Erythroblast (primary cell): ENCODE measurements at regions not wholly inside any gene's neighbourhood (a gene's known extent, or its start where the extent isn't known, plus 50 kb on each side); places are given as distances from the start of the nearest gene placed in this dataset.

Experiments used
- DNase-seq, 2 experiments: peaks; one replicate each; lab custom pipeline; 2025; lab: John Stamatoyannopoulos, UW
- GATA1 ChIP-seq: IDR thresholded peaks from 2 replicates; pipeline ENCODE4 v1.6.1; 2011; ENCODE audit warnings: low read depth, mild to moderate bottlenecking, control low read depth, low read length, moderate library complexity
- POLR2A ChIP-seq: IDR thresholded peaks from 2 replicates; pipeline ENCODE4 v1.6.1; 2011; ENCODE audit warnings: mild to moderate bottlenecking, low read length

DNA sequence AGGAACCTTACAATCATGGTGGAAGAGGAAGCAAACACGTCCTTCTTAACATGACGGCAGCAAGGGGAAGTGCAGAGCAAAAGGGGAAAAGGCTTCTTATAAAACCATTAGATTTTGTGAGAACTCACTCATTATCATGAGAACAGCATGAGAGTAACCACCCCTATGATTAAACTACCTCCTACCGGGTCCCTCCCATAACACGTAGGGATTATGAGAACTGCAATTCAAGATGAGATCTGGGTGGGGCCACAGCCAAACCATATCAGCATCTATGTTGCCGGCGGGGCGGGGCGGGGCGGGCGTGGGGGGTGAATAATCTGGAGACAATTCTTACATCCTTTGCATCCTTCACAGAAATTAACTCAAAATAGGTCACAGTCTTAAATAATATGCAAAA lies 58.8 kb upstream of the GFPT2 start:
- TF ChIP-seq GATA1 = no peak
- TF ChIP-seq POLR2A = no peak

DNA sequence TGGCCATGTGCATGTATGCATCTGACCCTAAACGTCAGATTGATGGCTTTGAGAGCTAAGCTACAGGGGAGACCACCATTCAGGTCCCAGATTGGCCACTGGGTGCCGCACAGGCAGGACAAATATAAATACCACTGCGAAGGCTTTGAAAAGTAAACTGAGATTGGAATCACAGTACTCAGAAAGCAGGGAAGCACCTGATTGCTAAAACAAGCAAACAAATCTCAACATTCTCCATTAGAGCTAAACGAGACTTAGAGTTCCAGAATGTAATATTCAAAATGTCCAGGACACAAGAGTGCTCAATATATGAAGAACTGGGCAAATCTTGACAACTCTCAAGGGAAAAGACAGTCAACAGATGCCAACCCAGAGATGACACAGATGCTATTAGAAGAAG lies 61.0 kb upstream of the GFPT2 start:
- no peak for DNase-seq
- TF ChIP-seq POLR2A (no peak), GATA1 (no peak)

More for the DNA sequence above, 58.8 kb upstream of the GFPT2 start:
- DNase-seq = peak in 1 of 2 experiments; percentile 15

DNA sequence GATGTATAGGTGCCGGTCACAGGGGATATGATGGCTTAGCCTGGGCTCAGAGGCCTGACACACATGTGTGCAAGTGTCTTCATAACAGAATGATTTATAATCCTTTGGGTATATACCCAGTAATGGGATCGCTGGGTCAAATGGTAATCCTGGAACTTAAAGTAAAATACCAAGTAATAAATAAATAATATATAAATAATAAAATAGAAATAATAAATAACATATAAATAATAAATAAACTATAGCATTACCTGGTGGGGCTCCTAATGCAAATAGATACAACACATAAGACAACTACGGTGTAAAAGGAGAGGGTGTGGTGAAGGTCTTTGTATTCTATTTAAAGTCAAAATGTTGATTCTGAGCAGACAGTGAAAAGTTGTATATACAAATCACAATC lies 68.5 kb upstream of the GFPT2 start:
- DNase-seq = no peak
- TF ChIP-seq POLR2A = no peak
- no peak for TF ChIP-seq GATA1

DNA sequence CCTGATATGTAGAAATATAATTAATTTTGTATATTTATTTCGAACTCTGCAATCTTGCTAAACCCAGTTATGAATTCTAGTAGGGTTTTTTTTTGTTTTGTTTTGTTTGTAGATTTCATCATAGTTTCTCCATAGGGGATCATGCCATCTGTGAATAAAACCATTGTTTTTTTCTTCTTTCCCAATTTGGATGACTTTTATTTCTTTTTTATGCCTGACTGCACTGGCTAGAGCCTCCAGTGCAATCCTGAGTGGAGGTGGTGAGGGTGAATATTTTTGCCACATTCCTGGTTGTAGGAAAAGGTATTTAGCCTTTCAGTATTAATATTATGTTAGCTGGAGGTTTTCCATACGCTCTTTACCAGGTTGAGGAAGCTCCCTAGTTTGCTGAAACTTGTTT lies 70.0 kb upstream of the GFPT2 start:
- DNase-seq = no peak
- no peak for TF ChIP-seq POLR2A
- TF ChIP-seq GATA1 = no peak

DNA sequence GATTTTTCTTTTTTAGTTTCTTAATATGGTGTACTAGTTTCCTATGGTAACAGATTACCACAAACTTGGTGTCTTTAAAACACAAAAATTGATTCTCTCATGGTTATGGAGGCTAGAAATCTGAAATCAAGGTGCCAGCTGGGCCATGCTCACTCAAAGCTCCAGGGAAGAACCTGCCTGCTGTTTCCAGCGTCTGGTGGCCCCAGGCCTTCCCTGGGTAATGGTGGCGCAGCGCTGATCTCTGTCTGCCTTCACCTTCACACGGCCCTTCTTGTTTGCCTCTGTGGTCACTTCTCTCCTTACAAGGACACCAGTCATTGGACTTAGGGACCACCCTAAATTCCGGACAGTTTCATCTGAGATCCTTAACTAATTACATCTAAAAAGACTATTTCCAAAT lies 70.5 kb upstream of the GFPT2 start:
- no peak for DNase-seq
- TF ChIP-seq POLR2A (no peak), GATA1 (no peak)

DNA sequence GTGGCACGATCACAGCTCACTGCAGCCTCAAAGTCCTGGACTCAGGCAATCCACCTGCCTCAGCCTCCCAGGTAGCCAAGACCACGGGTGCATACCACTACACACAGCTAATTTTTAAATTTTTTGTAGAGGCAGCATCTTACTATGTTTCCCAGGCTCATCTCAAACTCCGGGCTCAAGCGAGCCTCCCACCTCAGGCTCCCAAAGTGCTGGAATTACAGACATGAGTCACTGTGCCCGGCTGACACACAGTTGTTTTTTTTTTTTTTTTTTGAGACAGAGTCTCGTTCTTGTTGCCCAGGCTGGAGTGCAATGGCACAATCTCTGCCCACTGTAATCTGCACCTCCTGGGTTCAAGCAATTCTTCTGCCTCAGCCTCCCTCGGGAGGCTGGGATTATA lies 70.1 kb upstream of the CNOT6 start:
- no peak for TF ChIP-seq POLR2A
- no peak for TF ChIP-seq GATA1
- DNase-seq = no peak

DNA sequence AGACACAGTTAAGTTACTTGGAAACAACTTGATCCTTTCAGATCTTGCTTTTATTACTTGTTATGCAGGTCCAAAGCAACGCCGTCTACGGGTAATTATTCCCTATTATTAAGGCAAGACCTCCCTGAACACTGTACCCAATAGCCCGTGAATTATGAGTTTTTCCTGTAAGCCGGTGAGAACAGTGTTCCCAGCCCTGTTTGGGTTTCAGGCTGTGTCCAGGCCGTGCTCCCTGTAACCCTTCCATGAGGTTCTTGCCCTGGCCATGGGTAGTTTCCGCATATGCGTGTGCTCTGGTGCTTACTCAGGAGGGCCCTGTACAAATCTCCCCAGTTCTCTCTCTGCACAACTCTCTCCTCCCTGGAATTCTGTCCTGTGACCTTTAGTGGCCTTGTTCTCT lies 65.6 kb upstream of the CNOT6 start:
- TF ChIP-seq POLR2A (no peak), GATA1 (no peak)
- no peak for DNase-seq

DNA sequence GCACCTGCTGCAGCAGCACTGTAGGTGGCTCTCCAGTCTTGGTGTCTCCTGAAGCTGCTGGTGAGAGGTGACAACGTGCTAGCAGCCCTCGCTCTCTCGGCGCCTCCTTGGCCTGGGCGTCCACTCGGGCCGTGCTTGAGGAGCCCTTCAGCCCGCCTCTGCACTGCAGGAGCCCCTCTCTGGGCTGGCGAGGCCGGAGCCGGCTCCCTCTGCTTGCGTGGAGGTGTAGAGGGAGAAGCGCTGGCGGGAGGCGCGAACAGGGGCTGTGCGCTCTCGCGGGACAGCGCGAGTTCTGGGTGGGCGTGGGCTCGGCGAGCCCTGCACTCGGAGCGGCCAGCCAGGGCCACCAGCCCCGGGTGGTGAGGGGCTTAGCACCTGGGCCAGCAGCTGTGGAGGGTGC lies 62.2 kb upstream of the CNOT6 start:
- TF ChIP-seq POLR2A = no peak
- TF ChIP-seq GATA1 = no peak
- DNase-seq = no peak

DNA sequence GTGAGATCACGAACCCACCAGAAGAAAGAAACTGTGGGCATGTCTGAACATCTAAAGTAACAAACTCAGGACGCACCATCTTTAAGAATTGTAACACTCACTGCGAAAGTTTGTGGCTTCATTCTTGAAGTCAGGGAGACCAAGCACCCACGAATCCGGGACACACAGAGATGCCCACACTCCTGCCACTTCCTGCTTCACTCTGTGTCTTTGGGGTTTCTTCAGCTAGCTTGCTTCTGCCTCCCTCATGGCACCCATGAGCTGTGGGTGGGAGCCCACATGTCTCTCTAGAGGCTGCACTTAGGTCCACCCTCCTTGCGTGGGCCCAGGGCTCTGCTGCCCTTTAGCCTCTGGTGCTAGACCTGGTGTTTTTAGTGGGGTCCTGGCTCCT lies 61.2 kb upstream of the CNOT6 start:
- DNase-seq = no peak
- TF ChIP-seq GATA1 (no peak), POLR2A (no peak)

DNA sequence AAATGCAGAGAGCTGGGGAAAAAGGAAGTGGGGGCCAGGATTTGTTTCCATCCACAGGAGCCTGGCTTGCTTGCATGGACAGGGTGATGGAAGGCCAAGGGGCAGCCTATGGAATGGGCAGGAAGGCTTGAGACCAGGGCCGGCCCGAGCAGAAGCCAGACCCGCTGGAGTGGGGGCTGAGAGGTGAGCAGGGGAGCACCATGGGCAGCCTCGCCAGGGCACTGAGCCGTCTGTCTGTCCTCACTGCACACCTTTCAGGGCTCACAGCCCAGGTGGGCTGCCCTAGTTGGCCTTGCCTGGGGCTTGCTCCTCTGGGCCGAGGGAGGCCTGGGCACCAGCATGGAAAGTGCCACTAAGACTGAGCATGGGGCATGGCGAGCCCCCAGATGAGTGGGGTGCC lies 58.6 kb upstream of the CNOT6 start:
- DNase-seq = no peak
- TF ChIP-seq GATA1 (no peak), POLR2A (no peak)

DNA sequence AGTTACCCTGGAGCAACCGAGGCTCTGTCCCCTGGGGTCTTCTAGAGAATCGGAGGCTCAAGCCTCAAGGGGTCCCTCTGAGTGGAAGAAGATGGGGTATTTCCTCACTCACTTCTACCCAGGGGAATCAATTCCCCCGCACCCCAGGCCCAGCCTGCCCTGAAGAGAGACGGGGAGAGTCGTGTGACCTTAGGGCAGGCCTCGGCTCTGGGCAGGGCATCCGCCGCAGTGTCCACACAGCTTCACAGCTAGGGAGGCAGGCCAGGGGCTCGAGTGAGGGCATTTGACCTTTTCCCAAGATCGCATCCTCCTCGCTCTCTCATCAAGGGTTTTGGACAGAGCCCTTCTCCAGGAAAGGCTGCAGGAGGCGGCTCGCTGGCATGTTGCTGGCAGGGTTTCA lies 57.9 kb upstream of the CNOT6 start:
- no peak for TF ChIP-seq POLR2A
- no peak for TF ChIP-seq GATA1
- DNase-seq = no peak

DNA sequence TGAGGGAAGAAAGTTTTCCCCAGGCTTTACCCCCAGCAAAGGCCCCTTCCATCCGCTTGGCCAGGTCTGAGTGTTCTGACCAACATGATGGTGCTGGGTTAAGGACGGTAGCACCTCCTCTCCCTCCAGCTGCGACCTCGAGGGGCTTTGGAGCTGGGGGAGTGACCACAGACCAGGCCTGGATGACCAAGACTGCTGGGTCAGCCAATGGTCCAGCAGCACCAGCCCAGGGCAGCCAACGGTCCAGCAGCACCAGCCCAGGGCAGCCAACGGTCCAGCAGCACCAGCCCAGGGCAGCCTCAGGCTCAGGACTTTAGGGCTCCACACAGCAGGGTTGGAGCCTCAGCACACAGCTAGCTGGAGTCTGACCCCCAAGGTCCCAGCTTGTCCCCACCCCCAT lies 57.2 kb upstream of the CNOT6 start:
- DNase-seq = no peak
- TF ChIP-seq POLR2A (no peak), GATA1 (no peak)

DNA sequence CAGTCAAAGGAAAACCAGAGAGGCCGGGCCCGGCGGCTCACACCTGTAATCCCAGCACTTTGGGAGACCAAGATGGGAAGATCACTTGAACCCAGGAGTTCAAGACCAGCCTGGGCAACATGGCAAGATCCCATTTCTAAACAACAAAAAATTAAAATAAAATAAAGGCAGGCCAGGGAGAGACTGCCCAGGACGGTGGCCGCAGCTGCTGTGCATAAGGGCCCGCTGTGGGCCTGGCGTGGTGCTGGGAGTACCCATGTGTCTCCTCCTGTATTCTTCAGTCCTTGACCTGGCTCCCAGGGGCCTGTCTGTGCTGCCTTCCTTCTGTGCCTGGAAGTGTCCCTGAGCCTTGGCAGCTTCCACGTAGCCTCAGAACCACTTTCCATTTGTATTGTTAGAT lies 56.8 kb upstream of the CNOT6 start:
- no peak for TF ChIP-seq GATA1
- TF ChIP-seq POLR2A = no peak
- no peak for DNase-seq

DNA sequence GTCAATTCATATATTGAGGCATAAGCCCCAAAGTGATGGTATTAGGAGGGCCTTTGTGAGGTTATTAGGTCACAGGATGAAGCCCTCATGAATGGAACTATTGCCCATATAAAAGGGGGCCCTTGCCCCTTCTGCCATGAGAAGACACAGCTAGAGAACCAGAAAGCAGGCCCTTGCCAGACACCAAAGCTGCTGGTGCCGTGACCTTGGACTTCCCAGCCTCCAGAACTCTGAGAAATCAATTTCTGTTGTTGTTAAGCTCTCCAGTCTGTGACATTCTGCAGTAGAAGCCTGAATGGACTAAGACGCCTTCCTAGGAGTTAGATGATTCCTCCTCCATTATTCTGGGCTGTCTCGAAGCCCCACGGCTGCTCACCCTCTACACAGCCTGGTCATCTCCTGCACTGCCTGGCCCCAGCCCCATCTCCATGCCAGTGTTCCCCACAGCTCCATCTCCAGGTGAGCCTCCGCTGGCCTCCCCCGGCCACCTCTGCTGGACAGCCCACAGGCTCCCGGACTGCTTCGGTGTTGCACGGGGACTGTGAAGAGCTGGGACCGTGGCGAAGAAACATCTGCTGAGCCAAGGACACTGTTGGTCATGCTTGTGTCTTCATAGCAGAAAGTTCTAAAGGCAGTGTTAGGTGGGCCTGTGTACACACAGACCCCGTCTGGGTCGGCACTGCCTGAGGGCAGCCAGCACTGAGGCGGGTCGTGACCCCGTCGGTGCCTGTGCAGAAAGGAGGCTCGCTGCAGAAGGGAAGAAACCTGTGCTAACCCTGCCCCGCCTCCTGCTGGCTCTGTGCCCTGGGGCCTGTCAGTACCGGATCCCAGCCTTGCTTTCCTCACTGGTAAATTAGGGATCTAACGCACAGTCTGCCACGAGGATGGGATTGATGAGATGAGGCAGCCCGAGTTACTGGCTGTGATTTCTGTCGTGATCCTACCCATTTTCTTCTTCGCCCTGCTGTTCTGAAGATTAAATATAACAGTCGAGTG lies 55.1 kb upstream of the CNOT6 start:
- no peak for DNase-seq
- no peak for TF ChIP-seq GATA1
- TF ChIP-seq POLR2A = no peak

DNA sequence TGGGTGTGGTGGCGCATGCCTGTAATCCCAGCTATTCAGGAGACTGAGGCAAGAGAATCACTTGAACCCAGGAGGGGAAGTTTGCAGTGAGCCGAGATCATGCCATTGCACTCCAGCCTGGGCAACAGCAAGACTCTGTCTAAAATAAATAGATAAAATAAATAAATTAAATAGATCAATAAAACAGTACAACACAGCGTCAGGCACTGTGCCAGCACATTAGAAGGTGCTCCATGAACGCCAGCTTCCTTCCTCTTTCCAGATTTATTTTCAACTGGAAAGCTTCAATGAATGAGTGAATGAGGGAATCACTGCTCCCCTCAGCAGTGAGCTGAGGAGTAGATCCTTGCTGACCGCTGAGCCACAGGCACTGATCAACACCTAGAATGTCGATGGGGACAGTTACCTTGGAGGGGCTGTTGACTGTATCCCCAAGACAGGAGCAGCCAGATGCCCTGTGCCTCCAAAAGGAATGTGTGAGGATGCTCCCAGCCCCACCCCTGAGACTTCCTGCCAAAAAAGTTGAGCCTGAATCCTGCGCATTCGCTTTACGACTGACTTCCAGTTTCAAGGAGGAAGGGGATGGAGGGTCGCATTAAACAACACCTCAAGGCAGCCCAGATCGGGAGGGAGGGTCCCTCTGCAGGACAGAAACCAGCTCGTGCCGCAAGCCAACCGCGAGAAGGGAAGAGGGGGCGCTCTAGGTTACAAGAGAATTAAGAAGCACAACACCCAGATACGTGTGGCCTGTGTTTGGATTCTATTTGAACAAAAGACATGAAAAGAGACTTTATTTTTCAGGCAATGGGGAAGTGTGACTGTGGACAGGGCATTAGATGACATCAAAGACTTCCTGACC lies 54.0 kb upstream of the CNOT6 start:
- no peak for DNase-seq
- TF ChIP-seq GATA1 = no peak
- no peak for TF ChIP-seq POLR2A
